Mesothelial cell of epicardium (in vitro differentiated cells): ENCODE measurements at regions not wholly inside any gene's neighbourhood (a gene's known extent, or its start where the extent isn't known, plus 50 kb on each side); places are given as distances from the start of the nearest gene placed in this dataset.

Experiments used
- DNase-seq, 2 experiments: peaks; one replicate each; pipeline ENCODE4 v3.0.0; 2021; ENCODE audit warnings: low spot score in 2 of 2; ENCODE audit not compliant: unreplicated experiment in 2 of 2
- H3K27ac Mint-ChIP-seq: 2 replicates; pipeline ENCODE4 v1.8.0; 2021; ENCODE audit warnings: mixed read lengths
- H3K27me3 Mint-ChIP-seq: 2 replicates; pipeline ENCODE4 v1.8.0; 2021; ENCODE audit warnings: low read depth, mixed read lengths
- H3K36me3 Mint-ChIP-seq: 2 replicates; pipeline ENCODE4 v1.8.0; 2021; ENCODE audit warnings: mixed read lengths
- H3K4me1 Mint-ChIP-seq: 2 replicates; pipeline ENCODE4 v1.8.0; 2021; ENCODE audit warnings: mixed read lengths
- H3K4me3 Mint-ChIP-seq: 2 replicates; pipeline ENCODE4 v1.8.0; 2021; ENCODE audit warnings: mild to moderate bottlenecking, moderate library complexity, mixed read lengths
- H3K9me3 Mint-ChIP-seq: 2 replicates; pipeline ENCODE4 v1.8.0; 2021; ENCODE audit warnings: mixed read lengths
- TF ChIP-seq, protein P1 (sequence below): fragments of 200-600 bp; sonication (generic); IDR thresholded peaks from one replicate; pipeline ENCODE4 v1.5.0; 2021; ENCODE audit warnings: antibody characterized with exemption; ENCODE audit not compliant: unreplicated experiment

DNA sequence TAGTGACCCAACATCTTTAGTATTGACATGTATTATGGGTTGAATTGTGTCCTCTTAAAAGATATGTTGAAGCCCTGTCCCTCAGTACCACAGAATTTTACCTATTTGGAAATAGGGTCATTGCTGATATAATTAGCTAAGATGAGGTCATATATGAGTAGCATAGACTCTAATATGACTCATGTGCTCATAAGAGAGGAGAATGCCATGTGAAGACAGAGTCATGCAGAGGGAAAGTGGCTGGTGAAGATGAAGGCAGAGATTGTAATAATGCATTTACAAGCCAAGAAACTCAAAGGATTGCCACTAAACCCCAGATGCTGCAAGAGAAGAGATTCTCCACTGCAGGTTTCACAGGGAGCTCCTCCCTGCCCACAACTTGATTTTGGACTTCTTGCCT is 496.4 kb downstream of the KIF20B start:
- H3K27me3 Mint-ChIP-seq, result no peaks in the 10 kb centered on the region
- H3K4me1 Mint-ChIP-seq, result peaks cover 17% of the 10 kb centered on the region
- H3K4me3 Mint-ChIP-seq, result no peak overlapping the region
- H3K9me3 Mint-ChIP-seq, result no peaks in the 10 kb centered on the region
- TF ChIP-seq, protein P1, sequence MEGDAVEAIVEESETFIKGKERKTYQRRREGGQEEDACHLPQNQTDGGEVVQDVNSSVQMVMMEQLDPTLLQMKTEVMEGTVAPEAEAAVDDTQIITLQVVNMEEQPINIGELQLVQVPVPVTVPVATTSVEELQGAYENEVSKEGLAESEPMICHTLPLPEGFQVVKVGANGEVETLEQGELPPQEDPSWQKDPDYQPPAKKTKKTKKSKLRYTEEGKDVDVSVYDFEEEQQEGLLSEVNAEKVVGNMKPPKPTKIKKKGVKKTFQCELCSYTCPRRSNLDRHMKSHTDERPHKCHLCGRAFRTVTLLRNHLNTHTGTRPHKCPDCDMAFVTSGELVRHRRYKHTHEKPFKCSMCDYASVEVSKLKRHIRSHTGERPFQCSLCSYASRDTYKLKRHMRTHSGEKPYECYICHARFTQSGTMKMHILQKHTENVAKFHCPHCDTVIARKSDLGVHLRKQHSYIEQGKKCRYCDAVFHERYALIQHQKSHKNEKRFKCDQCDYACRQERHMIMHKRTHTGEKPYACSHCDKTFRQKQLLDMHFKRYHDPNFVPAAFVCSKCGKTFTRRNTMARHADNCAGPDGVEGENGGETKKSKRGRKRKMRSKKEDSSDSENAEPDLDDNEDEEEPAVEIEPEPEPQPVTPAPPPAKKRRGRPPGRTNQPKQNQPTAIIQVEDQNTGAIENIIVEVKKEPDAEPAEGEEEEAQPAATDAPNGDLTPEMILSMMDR, result no peak
- H3K27ac Mint-ChIP-seq, result no peak overlapping the region
- no peak for DNase-seq
- H3K36me3 Mint-ChIP-seq, result no peaks in the 10 kb centered on the region

DNA sequence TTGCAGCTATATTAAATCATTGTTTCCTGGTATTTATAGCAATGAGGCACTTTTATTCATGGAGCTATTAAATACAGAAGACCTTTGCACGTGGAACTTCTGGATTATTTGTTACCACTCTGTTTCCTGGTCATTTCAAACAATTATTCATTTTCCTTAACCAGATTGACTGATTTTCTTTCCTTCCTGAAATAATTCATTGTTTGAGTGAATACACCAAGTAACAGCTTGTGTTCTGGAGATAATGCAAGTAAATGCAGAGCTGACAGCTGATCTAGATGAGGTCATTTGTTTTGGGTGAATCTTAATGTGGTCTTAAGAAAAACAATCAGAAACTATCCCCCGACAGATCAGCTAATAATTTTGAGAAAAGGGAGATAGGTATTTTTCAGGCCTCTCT is 497.7 kb downstream of the KIF20B start:
- Mint-ChIP-seq H3K27me3 (no peaks in the 10 kb centered on the region), H3K36me3 (no peaks in the 10 kb centered on the region), H3K4me1 (peaks cover 6% of the 10 kb centered on the region), H3K9me3 (no peaks in the 10 kb centered on the region), H3K4me3 (no peak overlapping the region), H3K27ac (no peak overlapping the region)
- TF ChIP-seq, protein P1, result no peak
- DNase-seq, result no peak

DNA sequence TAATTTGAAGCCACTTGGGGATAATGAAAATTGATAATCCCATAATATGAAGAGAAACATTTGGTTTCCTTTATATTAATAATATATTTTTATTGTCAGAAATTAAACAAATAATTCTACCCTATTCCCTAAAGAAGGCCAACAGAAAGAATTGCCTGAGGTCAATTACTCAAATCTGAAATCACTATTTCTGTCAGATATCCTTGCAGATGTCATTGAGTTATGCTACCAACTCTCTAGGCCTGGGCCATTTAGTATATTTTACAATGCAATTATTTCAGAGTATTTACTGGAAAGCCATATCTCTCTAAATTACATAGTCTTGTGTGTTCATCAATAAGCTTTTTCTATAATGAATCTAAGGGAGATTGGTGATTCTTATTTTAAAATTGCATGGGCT is 498.1 kb downstream of the KIF20B start:
- Mint-ChIP-seq H3K4me1 (peaks cover 6% of the 10 kb centered on the region), H3K27ac (no peak overlapping the region), H3K9me3 (peaks cover under 1% of the 10 kb centered on the region), H3K27me3 (no peaks in the 10 kb centered on the region), H3K4me3 (no peak overlapping the region), H3K36me3 (no peaks in the 10 kb centered on the region)
- TF ChIP-seq, protein P1, result no peak
- no peak for DNase-seq

DNA sequence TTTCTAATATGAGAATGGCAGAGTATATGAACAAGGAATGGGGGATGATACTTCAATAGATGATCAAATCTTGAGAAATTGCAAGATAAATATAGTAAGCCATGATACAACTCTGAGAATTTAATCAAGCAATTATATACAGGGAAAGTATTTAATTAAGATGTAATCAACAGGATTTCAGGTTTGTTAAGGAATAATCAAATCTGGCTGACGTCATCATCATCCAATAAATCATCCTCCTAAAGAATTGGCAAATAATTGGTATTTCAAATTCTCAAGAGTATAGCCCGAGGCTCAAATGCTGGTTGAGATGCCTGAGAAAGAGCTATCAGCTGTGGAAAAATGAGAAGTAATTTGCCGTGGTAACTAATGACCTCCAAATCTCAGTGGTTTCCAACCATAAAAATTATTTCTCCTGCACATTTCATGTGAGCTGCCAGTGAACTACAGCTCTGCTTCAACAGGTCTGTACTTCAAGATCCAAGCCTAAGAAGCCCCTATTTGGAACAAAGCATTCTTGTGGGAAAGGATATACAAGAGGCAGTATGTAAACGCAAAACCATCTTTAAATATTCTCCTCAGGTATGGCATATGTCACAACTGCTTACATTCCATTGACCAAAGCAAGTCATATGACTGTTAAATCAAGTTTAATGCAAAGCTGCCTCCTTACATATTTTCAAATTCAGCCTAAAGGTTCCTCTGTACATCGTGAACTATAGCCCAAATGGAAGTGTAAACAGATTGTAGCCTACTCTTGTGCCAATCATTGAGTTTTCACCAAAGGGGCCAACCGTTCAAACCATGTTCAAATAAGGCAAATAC is 503.0 kb downstream of the KIF20B start:
- Mint-ChIP-seq H3K36me3 (no peaks in the 10 kb centered on the region), H3K27me3 (no peaks in the 10 kb centered on the region), H3K27ac (no peak overlapping the region), H3K4me3 (no peak overlapping the region), H3K9me3 (peaks cover 14% of the 10 kb centered on the region), H3K4me1 (no peaks in the 10 kb centered on the region)
- no peak for DNase-seq
- TF ChIP-seq, protein P1, result no peak

DNA sequence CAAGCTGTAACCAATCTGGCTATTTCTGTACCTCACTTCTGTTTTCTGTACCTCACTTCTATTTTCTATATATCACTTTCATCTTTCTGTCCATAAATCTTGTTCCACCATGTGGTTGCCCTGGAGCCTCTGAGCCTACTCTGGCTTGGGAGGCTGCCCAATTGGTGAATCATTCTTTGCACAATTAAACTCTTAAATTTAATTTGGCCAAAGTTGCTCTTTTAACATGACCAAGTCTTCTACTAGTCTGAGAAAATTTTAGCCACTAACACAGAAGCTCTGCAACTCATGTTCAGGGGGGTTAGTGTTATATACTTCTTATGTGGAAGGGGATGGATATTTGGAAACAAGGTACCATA is 503.5 kb downstream of the KIF20B start:
- no peak for DNase-seq
- peaks cover 14% of the 10 kb centered on the region for H3K9me3 Mint-ChIP-seq

More for the DNA sequence above, 503.5 kb downstream of the KIF20B start:
- no peaks in the 10 kb centered on the region for H3K36me3 Mint-ChIP-seq
- no peak overlapping the region for H3K4me3 Mint-ChIP-seq
- H3K4me1 Mint-ChIP-seq, result no peaks in the 10 kb centered on the region
- no peaks in the 10 kb centered on the region for H3K27me3 Mint-ChIP-seq
- TF ChIP-seq, protein P1, result no peak
- H3K27ac Mint-ChIP-seq, result no peak overlapping the region
